OCI-LY3 (cell line): ENCODE measurements at regions not wholly inside any gene's neighbourhood (a gene's known extent, or its start where the extent isn't known, plus 50 kb on each side); places are given as distances from the start of the nearest gene placed in this dataset.

ENCODE experiments used
- H2AFZ ChIP-seq: fragments of 200-600, 300-600 bp; shearing (Covaris generic); 2 replicates; pipeline ENCODE4 v1.6.0; 2014; ENCODE audit warnings: antibody characterized with exemption, low read depth, low read length
- H3K27ac ChIP-seq: fragments of 200-600, 300-600 bp; sonication (generic); 2 replicates; pipeline ENCODE4 v1.5.1; 2014; ENCODE audit warnings: mild to moderate bottlenecking, low read length, moderate library complexity, mixed read lengths
- H3K27me3 ChIP-seq: fragments of 200-600, 300-600 bp; sonication (generic); 2 replicates; pipeline ENCODE4 v1.6.1; 2014; ENCODE audit warnings: low read depth, low read length, mixed read lengths
- H3K36me3 ChIP-seq: fragments of 200-600, 300-600 bp; sonication (generic); replicated peaks from 2 replicates; pipeline ENCODE3; 2014; ENCODE audit warnings: low read depth, low read length, mixed read lengths
- H3K4me1 ChIP-seq: fragments of 300-600, 200-600 bp; sonication (generic); 2 replicates; pipeline ENCODE4 v1.6.1; 2014; ENCODE audit warnings: low read length, mixed read lengths
- H3K4me2 ChIP-seq: fragments of 200-600, 300-600 bp; sonication (generic); 2 replicates; pipeline ENCODE4 v1.6.1; 2014; ENCODE audit warnings: low read length, mixed read lengths
- H3K4me3 ChIP-seq: fragments of 300-600, 200-600 bp; sonication (generic); 2 replicates; pipeline ENCODE4 v1.5.1; 2014; ENCODE audit warnings: antibody characterized with exemption, mild to moderate bottlenecking, low read length, moderate library complexity
- H3K79me2 ChIP-seq: fragments of 300-600, 200-600 bp; shearing (Covaris generic); 2 replicates; pipeline ENCODE4 v1.6.1; 2014; ENCODE audit warnings: mild to moderate bottlenecking, low read length, mixed read lengths
- H3K9ac ChIP-seq: fragments of 300-600, 200-600 bp; shearing (Covaris generic); 2 replicates; pipeline ENCODE4 v1.6.0; 2014; ENCODE audit warnings: mild to moderate bottlenecking, low read length, moderate library complexity
- H3K9me3 ChIP-seq: fragments of 200-600, 300-600 bp; shearing (Covaris generic); 2 replicates; pipeline ENCODE4 v1.6.1; 2014; ENCODE audit warnings: low read length, mixed read lengths; ENCODE audit not compliant: insufficient read depth
- H4K20me1 ChIP-seq: fragments of 200-600, 300-600 bp; sonication (generic); 2 replicates; pipeline ENCODE4 v1.6.1; 2016; ENCODE audit warnings: low read length, mixed read lengths; ENCODE audit not compliant: insufficient read depth
- EZH2phosphoT487 ChIP-seq: fragments of 200-600 bp; shearing (Covaris generic); IDR thresholded peaks from 2 replicates; pipeline ENCODE4 v1.6.1; 2018; ENCODE audit warnings: antibody characterized with exemption, mixed run types, low read depth
- TF ChIP-seq, protein P1 (sequence below): fragments of 200-600, 300-600 bp; sonication (generic); IDR thresholded peaks from 2 replicates; pipeline ENCODE4 v1.5.1; 2014; ENCODE audit warnings: antibody characterized with exemption, low read length, low read depth

DNA sequence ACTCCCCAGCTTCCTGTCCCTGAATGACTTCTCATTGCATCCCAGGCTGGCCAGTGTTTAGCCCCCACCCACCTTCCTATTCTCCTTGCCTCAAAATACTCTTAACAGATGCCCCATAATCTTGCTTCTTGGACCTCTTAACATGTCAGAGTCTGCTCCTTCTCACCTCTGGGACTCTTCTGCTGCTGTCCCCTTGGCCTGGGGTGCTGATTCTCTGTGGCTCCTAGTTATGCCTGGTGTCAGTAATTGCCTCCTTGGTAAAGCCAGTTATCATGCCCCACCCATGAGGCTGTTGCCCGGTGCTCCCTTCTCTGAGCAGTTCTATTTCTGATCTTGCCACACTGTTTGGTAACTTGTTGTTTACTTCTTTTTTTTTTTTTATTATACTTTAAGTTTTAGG is 256.8 kb downstream of the STIM2 start:
- H3K9me3 ChIP-seq, result no peaks in the 10 kb centered on the region
- H3K27me3 ChIP-seq, result no peaks in the 10 kb centered on the region
- no peaks in the 10 kb centered on the region for H3K36me3 ChIP-seq
- no peaks in the 10 kb centered on the region for H3K4me1 ChIP-seq
- no peak overlapping the region for H3K4me3 ChIP-seq
- no peaks in the 10 kb centered on the region for H4K20me1 ChIP-seq
- H3K79me2 ChIP-seq, result no peaks in the 10 kb centered on the region
- no peak overlapping the region for H3K27ac ChIP-seq
- TF ChIP-seq, protein P1, sequence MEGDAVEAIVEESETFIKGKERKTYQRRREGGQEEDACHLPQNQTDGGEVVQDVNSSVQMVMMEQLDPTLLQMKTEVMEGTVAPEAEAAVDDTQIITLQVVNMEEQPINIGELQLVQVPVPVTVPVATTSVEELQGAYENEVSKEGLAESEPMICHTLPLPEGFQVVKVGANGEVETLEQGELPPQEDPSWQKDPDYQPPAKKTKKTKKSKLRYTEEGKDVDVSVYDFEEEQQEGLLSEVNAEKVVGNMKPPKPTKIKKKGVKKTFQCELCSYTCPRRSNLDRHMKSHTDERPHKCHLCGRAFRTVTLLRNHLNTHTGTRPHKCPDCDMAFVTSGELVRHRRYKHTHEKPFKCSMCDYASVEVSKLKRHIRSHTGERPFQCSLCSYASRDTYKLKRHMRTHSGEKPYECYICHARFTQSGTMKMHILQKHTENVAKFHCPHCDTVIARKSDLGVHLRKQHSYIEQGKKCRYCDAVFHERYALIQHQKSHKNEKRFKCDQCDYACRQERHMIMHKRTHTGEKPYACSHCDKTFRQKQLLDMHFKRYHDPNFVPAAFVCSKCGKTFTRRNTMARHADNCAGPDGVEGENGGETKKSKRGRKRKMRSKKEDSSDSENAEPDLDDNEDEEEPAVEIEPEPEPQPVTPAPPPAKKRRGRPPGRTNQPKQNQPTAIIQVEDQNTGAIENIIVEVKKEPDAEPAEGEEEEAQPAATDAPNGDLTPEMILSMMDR, result no peak
- no peak for TF ChIP-seq EZH2phosphoT487
- no peak overlapping the region for H3K9ac ChIP-seq
- no peak overlapping the region for H2AFZ ChIP-seq
- H3K4me2 ChIP-seq, result no peak overlapping the region

DNA sequence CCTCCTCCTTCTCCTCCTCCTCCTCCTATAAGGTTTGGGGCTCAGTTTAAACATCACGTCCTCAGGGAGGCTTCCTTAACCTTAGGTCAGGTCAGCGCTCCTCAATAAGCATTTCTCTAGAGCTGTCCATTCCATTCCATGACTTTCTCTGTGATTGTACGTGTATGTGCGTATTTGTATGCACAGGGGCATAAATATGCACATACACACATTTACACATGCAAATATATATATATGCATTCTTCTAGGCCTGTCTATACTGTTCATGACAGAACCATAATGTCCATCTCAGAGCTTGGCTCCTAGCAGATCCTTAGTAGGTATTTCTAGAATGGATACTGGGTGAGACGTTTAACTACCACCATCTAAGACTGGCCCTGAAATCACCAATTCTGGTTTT is 258.6 kb downstream of the STIM2 start:
- no peaks in the 10 kb centered on the region for H3K4me1 ChIP-seq

DNA sequence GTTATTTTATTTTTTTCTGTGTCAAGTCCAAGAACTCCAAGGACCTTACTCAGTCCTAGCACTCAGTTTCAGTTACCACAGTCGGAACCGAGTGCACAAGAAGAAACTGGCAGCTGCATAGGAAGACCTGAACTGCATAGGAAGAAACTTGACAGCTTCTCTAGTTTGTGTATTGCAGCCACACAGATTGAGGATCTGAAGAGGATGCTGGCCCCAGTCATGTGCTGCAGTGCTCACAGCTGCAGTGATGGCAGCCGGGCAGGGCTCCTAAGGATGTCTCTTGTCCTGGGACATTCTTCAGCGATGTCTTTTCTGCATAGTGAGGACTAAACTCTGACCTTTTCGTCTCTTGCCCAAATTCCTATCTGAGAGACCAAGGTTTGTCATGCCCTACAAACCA is 261.2 kb downstream of the STIM2 start:
- no peak overlapping the region for H3K27ac ChIP-seq
- H3K4me1 ChIP-seq, result no peaks in the 10 kb centered on the region
- H3K4me2 ChIP-seq, result no peak overlapping the region
- H2AFZ ChIP-seq, result no peak overlapping the region
- H3K9me3 ChIP-seq, result no peaks in the 10 kb centered on the region
- no peak overlapping the region for H3K4me3 ChIP-seq
- no peak for TF ChIP-seq EZH2phosphoT487
- TF ChIP-seq, protein P1, result no peak
- no peak overlapping the region for H3K9ac ChIP-seq
- no peaks in the 10 kb centered on the region for H3K27me3 ChIP-seq
- no peaks in the 10 kb centered on the region for H3K79me2 ChIP-seq
- no peaks in the 10 kb centered on the region for H3K36me3 ChIP-seq
- no peaks in the 10 kb centered on the region for H4K20me1 ChIP-seq

More for the DNA sequence above, 258.6 kb downstream of the STIM2 start:
- Histone ChIP-seq H2AFZ (no peak overlapping the region), H3K36me3 (no peaks in the 10 kb centered on the region), H3K9ac (no peak overlapping the region), H3K79me2 (no peaks in the 10 kb centered on the region), H3K9me3 (no peaks in the 10 kb centered on the region), H4K20me1 (no peaks in the 10 kb centered on the region), H3K4me2 (no peak overlapping the region), H3K27ac (no peak overlapping the region), H3K4me3 (no peak overlapping the region), H3K27me3 (no peaks in the 10 kb centered on the region)
- TF ChIP-seq EZH2phosphoT487, result no peak

DNA sequence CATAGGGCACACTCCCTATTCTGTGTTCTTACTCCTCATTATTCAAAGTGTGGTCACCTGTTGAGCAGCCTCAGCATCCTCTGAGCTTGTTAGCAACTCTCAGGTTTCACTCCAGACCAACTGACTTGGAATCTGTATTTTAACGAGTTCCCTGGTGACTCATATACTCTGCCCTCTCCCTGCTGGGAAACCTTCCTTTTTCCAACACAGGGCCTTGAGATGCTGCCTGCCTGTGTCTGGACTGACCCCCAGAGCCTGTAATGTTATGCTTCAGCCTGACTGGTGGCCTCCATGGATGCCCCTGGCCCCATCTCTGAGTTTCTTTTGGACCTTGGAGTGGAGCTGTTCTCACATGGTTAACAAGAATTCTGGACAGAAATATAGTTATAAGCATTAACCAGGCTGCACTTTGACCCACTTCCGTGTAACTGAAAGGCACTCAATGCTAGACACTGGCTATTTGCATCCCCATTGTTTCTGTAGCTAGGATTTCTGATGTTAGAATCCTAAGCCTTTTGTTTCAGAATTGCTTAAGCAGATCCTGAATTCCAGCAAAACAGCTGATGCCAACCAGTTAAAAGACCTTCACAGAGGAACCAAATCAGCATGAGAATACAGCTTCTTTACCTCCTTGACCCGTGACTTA is 262.6 kb downstream of the STIM2 start:
- no peaks in the 10 kb centered on the region for H3K79me2 ChIP-seq
- H3K4me1 ChIP-seq, result no peaks in the 10 kb centered on the region
- TF ChIP-seq, protein P1, result no peak
- no peak for TF ChIP-seq EZH2phosphoT487
- no peak overlapping the region for H2AFZ ChIP-seq
- no peak overlapping the region for H3K4me2 ChIP-seq
- no peak overlapping the region for H3K4me3 ChIP-seq
- no peaks in the 10 kb centered on the region for H4K20me1 ChIP-seq
- no peak overlapping the region for H3K9ac ChIP-seq
- no peak overlapping the region for H3K27ac ChIP-seq
- H3K27me3 ChIP-seq, result no peaks in the 10 kb centered on the region
- no peaks in the 10 kb centered on the region for H3K9me3 ChIP-seq
- H3K36me3 ChIP-seq, result no peaks in the 10 kb centered on the region
